Liver (tissue), 7 donors: ENCODE measurements at regions not wholly inside any gene's neighbourhood (a gene's known extent, or its start where the extent isn't known, plus 50 kb on each side); places are given as distances from the start of the nearest gene placed in this dataset.

Experiments
- DNase-seq: peaks from one replicate; pipeline ENCODE4 v3.0.0-alpha.2; 2017; ENCODE audit warnings: low spot score
- H3K27ac ChIP-seq, 2 donors: one replicate each; pipeline ENCODE4 v1.7.0; 2013; ENCODE audit warnings: inconsistent platforms in 2 of 2, low read length in 2 of 2, control low read depth in 1 of 2, low read depth in 1 of 2, mild to moderate bottlenecking in 1 of 2
- H3K27me3 ChIP-seq, 4 donors: one replicate each; pipeline versions ENCODE4 v1.6.1 to v1.7.0; 2013; ENCODE audit warnings: low read length in 3 of 4, inconsistent platforms in 1 of 4, mild to moderate bottlenecking in 1 of 4, moderate library complexity in 1 of 4; ENCODE audit not compliant: control insufficient read depth in 4 of 4, insufficient read depth in 4 of 4
- H3K36me3 ChIP-seq, 4 donors: one replicate each; pipeline versions ENCODE4 v1.6.1 to v1.7.0; 2013; ENCODE audit warnings: low read length in 3 of 4, mild to moderate bottlenecking in 3 of 4, low read depth in 1 of 4, moderate library complexity in 1 of 4; ENCODE audit not compliant: control insufficient read depth in 4 of 4, insufficient read depth in 3 of 4
- H3K4me1 ChIP-seq, 4 donors: one replicate each; pipeline versions ENCODE4 v1.6.1 to v1.7.0; 2013; ENCODE audit warnings: low read length in 3 of 4, mild to moderate bottlenecking in 3 of 4, moderate library complexity in 1 of 4; ENCODE audit not compliant: control insufficient read depth in 4 of 4, insufficient read depth in 4 of 4
- H3K4me3 ChIP-seq, 3 donors: one replicate each; pipeline versions ENCODE4 v1.6.1 to v1.7.0; 2013; ENCODE audit warnings: low read length in 3 of 3, control low read depth in 1 of 3, low read depth in 1 of 3, mild to moderate bottlenecking in 1 of 3
- H3K9ac ChIP-seq, 2 donors: one replicate each; pipeline ENCODE4 v1.7.0; 2013; ENCODE audit warnings: low read length in 2 of 2, mild to moderate bottlenecking in 2 of 2, moderate library complexity in 2 of 2, control low read depth in 1 of 2, low read depth in 1 of 2
- H3K9me3 ChIP-seq, 4 donors: one replicate each; pipeline versions ENCODE4 v1.6.1 to v1.7.0; 2013; ENCODE audit warnings: low read length in 3 of 4; ENCODE audit not compliant: control insufficient read depth in 4 of 4
- EGR1 ChIP-seq, 2 donors: IDR thresholded peaks; 2 replicates each; pipeline ENCODE4 v1.6.1; 2016 to 2018; ENCODE audit warnings: antibody characterized with exemption in 2 of 2, low read depth in 2 of 2
- FOXA1 ChIP-seq: IDR thresholded peaks from 2 replicates; pipeline ENCODE4 v1.6.1; 2016; ENCODE audit warnings: antibody characterized with exemption
- FOXA2 ChIP-seq: IDR thresholded peaks from 2 replicates; pipeline ENCODE4 v1.6.1; 2016; ENCODE audit warnings: antibody characterized with exemption
- GABPA ChIP-seq, 2 donors: IDR thresholded peaks in 1 of 2; conservative IDR thresholded peaks in 1 of 2; 2 replicates each; pipeline ENCODE4 v1.6.1; 2016; ENCODE audit warnings: antibody characterized with exemption in 2 of 2, mild to moderate bottlenecking in 1 of 2, moderate library complexity in 1 of 2
- HNF4A ChIP-seq, 2 donors: conservative IDR thresholded peaks; 2 replicates each; pipeline ENCODE4 v1.6.1; 2016; ENCODE audit warnings: antibody characterized with exemption in 2 of 2, mild to moderate bottlenecking in 2 of 2
- HNF4G ChIP-seq: IDR thresholded peaks from 2 replicates; pipeline ENCODE4 v1.6.1; 2016; ENCODE audit warnings: antibody characterized with exemption
- JUND ChIP-seq, 2 donors: IDR thresholded peaks; 2 replicates each; pipeline ENCODE4 v1.6.1; 2016; ENCODE audit warnings: antibody characterized with exemption in 2 of 2
- REST ChIP-seq: IDR thresholded peaks from 2 replicates; pipeline ENCODE4 v1.6.1; 2016; ENCODE audit warnings: antibody characterized with exemption, mild to moderate bottlenecking
- RXRA ChIP-seq, 2 donors: IDR thresholded peaks; 2 replicates each; pipeline ENCODE4 v1.6.1; 2017 to 2018; ENCODE audit warnings: antibody characterized with exemption in 2 of 2, mild to moderate bottlenecking in 1 of 2
- SP1 ChIP-seq: IDR thresholded peaks from 2 replicates; pipeline ENCODE4 v1.6.1; 2018; ENCODE audit warnings: antibody characterized with exemption, mild to moderate bottlenecking
- TAF1 ChIP-seq: conservative IDR thresholded peaks from 2 replicates; pipeline ENCODE4 v1.6.1; 2016; ENCODE audit warnings: antibody characterized with exemption, mild to moderate bottlenecking
- YY1 ChIP-seq: IDR thresholded peaks from 2 replicates; pipeline ENCODE4 v1.6.1; 2016; ENCODE audit warnings: antibody characterized with exemption, mild to moderate bottlenecking
- ZBTB33 ChIP-seq: IDR thresholded peaks from 2 replicates; pipeline ENCODE4 v1.6.1; 2016; ENCODE audit warnings: antibody characterized with exemption
- whole genome bisulfite sequencing: extraction: QIAGEN DNeasy Blood & Tissue Kit; methylation state at CpG from one replicate; pipeline ENCODE4 v1.1.7; 2013; 5-methylcytosine and 5-hydroxymethylcytosine counted together
- donor health status: healthy.
- donor health status: healthy.
- donor health status: healthy.
- donor health status: healthy.

- WGBS, result 90% methylated on average over 2 of the region's 2 CpGs
- TF ChIP-seq GABPA (IDR thresholded peaks at IDR 0.05 in 1 of 2, conservative IDR thresholded peaks at IDR 0.05 in 1 of 2) (no peak), EGR1 (IDR thresholded peaks at IDR 0.05; ENCODE audit: low read depth in 2 of 2) (no peak), HNF4A (conservative IDR thresholded peaks at IDR 0.05) (no peak), JUND (IDR thresholded peaks at IDR 0.05) (no peak), FOXA1 (no peak), ZBTB33 (no peak), RXRA (IDR thresholded peaks at IDR 0.05) (no peak), SP1 (no peak), TAF1 (no peak), YY1 (no peak), FOXA2 (no peak)
- Histone ChIP-seq H3K27me3 (no peaks in the 10 kb centered on the region), H3K4me3 (no peak overlapping the region), H3K27ac (no peak overlapping the region), H3K9ac (no peak overlapping the region), H3K9me3 (no peaks in the 10 kb centered on the region), H3K36me3 (no peaks in the 10 kb centered on the region), H3K4me1 (no peaks in the 10 kb centered on the region)
- no peak for DNase-seq
Measured at GRCh38 chr1:82121421-82121820, 320.7 kb downstream of the ADGRL2 start.

- 76% methylated on average over 7 of the region's 7 CpGs for WGBS
- TF ChIP-seq EGR1 (IDR thresholded peaks at IDR 0.05; ENCODE audit: low read depth in 2 of 2) (no peak), HNF4A (conservative IDR thresholded peaks at IDR 0.05) (no peak)
- Histone ChIP-seq H3K9ac (no peak overlapping the region), H3K4me1 (peaks cover 0 to 2% (median under 1%) of the 10 kb centered on the region in 4 donors), H3K9me3 (no peaks in the 10 kb centered on the region), H3K27ac (no peak overlapping the region), H3K27me3 (no peaks in the 10 kb centered on the region), H3K4me3 (no peak overlapping the region), H3K36me3 (no peaks in the 10 kb centered on the region)
- DNase-seq, result no peak
Measured at GRCh38 chr1:82116105-82116504, 315.4 kb downstream of the ADGRL2 start.

GRCh38 chr1:82114887-82115286 lies 314.2 kb downstream of the ADGRL2 start:
- Histone ChIP-seq H3K9me3 (no peaks in the 10 kb centered on the region), H3K4me3 (no peak overlapping the region), H3K36me3 (no peaks in the 10 kb centered on the region), H3K9ac (no peak overlapping the region), H3K4me1 (peaks cover 0 to 7% (median 3%) of the 10 kb centered on the region in 4 donors), H3K27me3 (no peaks in the 10 kb centered on the region), H3K27ac (no peak overlapping the region)
- DNase-seq, result no peak
- no peak for TF ChIP-seq HNF4G
- TF ChIP-seq REST, result no peak
- no peak for TF ChIP-seq TAF1
- TF ChIP-seq SP1, result no peak
- TF ChIP-seq YY1, result no peak
- WGBS, result 74% methylated on average over 4 of the region's 4 CpGs
